Neural crest cell (in vitro differentiated cells): ENCODE measurements at regions not wholly inside any gene's neighbourhood (a gene's known extent, or its start where the extent isn't known, plus 50 kb on each side); places are given as distances from the start of the nearest gene placed in this dataset.

Source experiments
- DNase-seq: peaks from one replicate; pipeline ENCODE4 v3.0.0; 2021; ENCODE audit warnings: low read depth, mixed read lengths, low spot score
- H3K27ac Mint-ChIP-seq: one replicate; pipeline ENCODE4 v1.8.0; 2021; ENCODE audit warnings: mild to moderate bottlenecking, mixed read lengths; ENCODE audit not compliant: unreplicated experiment
- H3K27me3 Mint-ChIP-seq: 2 replicates; pipeline ENCODE4 v1.8.0; 2021; ENCODE audit warnings: low read depth, mild to moderate bottlenecking, mixed read lengths
- H3K36me3 Mint-ChIP-seq: 2 replicates; pipeline ENCODE4 v1.8.0; 2021; ENCODE audit warnings: low read depth, mild to moderate bottlenecking, mixed read lengths
- H3K4me1 Mint-ChIP-seq: 2 replicates; pipeline ENCODE4 v1.8.0; 2021; ENCODE audit warnings: mixed read lengths
- H3K4me3 Mint-ChIP-seq: one replicate; pipeline ENCODE4 v1.8.0; 2021; ENCODE audit warnings: mild to moderate bottlenecking, mixed read lengths
- H3K9me3 Mint-ChIP-seq: 2 replicates; pipeline ENCODE4 v1.8.0; 2021; ENCODE audit warnings: mixed read lengths
- CTCF ChIP-seq: fragments of 200-600 bp; sonication (generic); conservative IDR thresholded peaks from 2 replicates; pipeline ENCODE4 v1.5.0; 2021; ENCODE audit warnings: antibody characterized with exemption, mild to moderate bottlenecking

GRCh38 chr2:129862668-129863067 lies 116.8 kb upstream of the RAB6C start:
- Mint-ChIP-seq H3K4me3 (no peak overlapping the region), H3K27me3 (no peaks in the 10 kb centered on the region), H3K36me3 (no peaks in the 10 kb centered on the region), H3K9me3 (no peaks in the 10 kb centered on the region), H3K4me1 (no peaks in the 10 kb centered on the region), H3K27ac (no peak overlapping the region)
- no peak for TF ChIP-seq CTCF
- DNase-seq: no peak

GRCh38 chr2:129863350-129863749 lies 116.1 kb upstream of the RAB6C start:
- no peaks in the 10 kb centered on the region for H3K9me3 Mint-ChIP-seq
- H3K4me1 Mint-ChIP-seq: no peaks in the 10 kb centered on the region
- no peaks in the 10 kb centered on the region for H3K27me3 Mint-ChIP-seq
- H3K36me3 Mint-ChIP-seq: no peaks in the 10 kb centered on the region
- no peak overlapping the region for H3K27ac Mint-ChIP-seq
- H3K4me3 Mint-ChIP-seq: no peak overlapping the region
- no peak for TF ChIP-seq CTCF
- DNase-seq: no peak

- H3K27ac Mint-ChIP-seq: no peak overlapping the region
- H3K4me3 Mint-ChIP-seq: no peak overlapping the region
- H3K9me3 Mint-ChIP-seq: no peaks in the 10 kb centered on the region
- no peak for DNase-seq
- no peaks in the 10 kb centered on the region for H3K27me3 Mint-ChIP-seq
- H3K4me1 Mint-ChIP-seq: no peaks in the 10 kb centered on the region
- TF ChIP-seq CTCF: no peak
- H3K36me3 Mint-ChIP-seq: no peaks in the 10 kb centered on the region
Measured at GRCh38 chr2:129864719-129865118, 114.7 kb upstream of the RAB6C start.

GRCh38 chr2:129865976-129866375 lies 113.5 kb upstream of the RAB6C start:
- Mint-ChIP-seq H3K4me3 (no peak overlapping the region), H3K9me3 (no peaks in the 10 kb centered on the region), H3K27me3 (no peaks in the 10 kb centered on the region), H3K36me3 (no peaks in the 10 kb centered on the region), H3K27ac (no peak overlapping the region), H3K4me1 (peaks cover 7% of the 10 kb centered on the region)
- no peak for DNase-seq
- TF ChIP-seq CTCF: no peak

DNA sequence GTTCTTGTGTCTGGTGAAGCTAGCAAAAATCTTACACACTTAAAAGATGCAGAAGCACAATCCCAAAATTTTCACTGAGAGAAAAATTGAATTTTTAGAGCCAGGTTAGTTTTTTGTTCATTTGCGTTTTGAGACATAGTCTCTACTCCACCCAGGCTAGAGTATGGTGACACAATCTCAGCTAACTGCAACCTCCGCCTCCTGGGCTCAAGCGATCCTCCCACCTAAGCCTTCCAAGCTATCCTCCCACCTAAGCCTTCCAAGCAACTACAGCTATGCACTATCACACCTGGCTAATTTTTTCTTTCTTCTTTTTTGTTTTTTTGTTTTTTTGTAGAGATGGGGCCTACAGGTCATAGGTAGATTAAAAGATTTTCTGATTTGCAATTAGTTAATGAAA lies 113.1 kb upstream of the RAB6C start:
- no peak overlapping the region for H3K4me3 Mint-ChIP-seq
- H3K4me1 Mint-ChIP-seq: peaks cover 9% of the 10 kb centered on the region
- no peaks in the 10 kb centered on the region for H3K27me3 Mint-ChIP-seq
- H3K36me3 Mint-ChIP-seq: no peaks in the 10 kb centered on the region
- H3K9me3 Mint-ChIP-seq: no peaks in the 10 kb centered on the region
- no peak for TF ChIP-seq CTCF
- H3K27ac Mint-ChIP-seq: no peak overlapping the region
- DNase-seq: no peak

GRCh38 chr2:129868151-129868550 lies 111.3 kb upstream of the RAB6C start:
- no peaks in the 10 kb centered on the region for H3K36me3 Mint-ChIP-seq
- no peak for TF ChIP-seq CTCF
- no peak overlapping the region for H3K27ac Mint-ChIP-seq
- no peak for DNase-seq
- no peak overlapping the region for H3K4me3 Mint-ChIP-seq
- H3K4me1 Mint-ChIP-seq: peaks cover 9% of the 10 kb centered on the region
- H3K27me3 Mint-ChIP-seq: no peaks in the 10 kb centered on the region
- H3K9me3 Mint-ChIP-seq: no peaks in the 10 kb centered on the region
